ENCODE measurements at regions not wholly inside any gene's neighbourhood (a gene's known extent, or its start where the extent isn't known, plus 50 kb on each side); places are given as distances from the start of the nearest gene placed in this dataset.
A peak's percentile ranks its signal among the peaks of the same experiment; 100 is the strongest.

- TF ChIP-seq CTCF (IDR thresholded peaks at IDR 0.05; ENCODE audit: low read depth, low read length), result no peak
- no peak for DNase-seq (ENCODE audit: low read depth in 2 of 2)
- no peak overlapping the region for H3K4me3 ChIP-seq (replicated peaks in 1 of 2; ENCODE audit: low read depth in 2 of 2, low read length in 2 of 2)
Measured at GRCh38 chr4:112053825-112054350, 91.4 kb upstream of the FAM241A start.

- DNase-seq (ENCODE audit: low read depth in 2 of 2), result no peak
- TF ChIP-seq CTCF (IDR thresholded peaks at IDR 0.05; ENCODE audit: low read depth, low read length), result no peak
- no peak overlapping the region for H3K4me3 ChIP-seq (replicated peaks in 1 of 2; ENCODE audit: low read depth in 2 of 2, low read length in 2 of 2)
Measured at GRCh38 chr4:112055100-112055499, 90.2 kb upstream of the FAM241A start.

- no peak for TF ChIP-seq CTCF (IDR thresholded peaks at IDR 0.05; ENCODE audit: low read depth, low read length)
- no peak for DNase-seq (ENCODE audit: low read depth in 2 of 2)
- no peak overlapping the region for H3K4me3 ChIP-seq (replicated peaks in 1 of 2; ENCODE audit: low read depth in 2 of 2, low read length in 2 of 2)
Measured at GRCh38 chr4:112057470-112057869, 87.8 kb upstream of the FAM241A start.

GRCh38 chr4:112058433-112058832 lies 86.8 kb upstream of the FAM241A start:
- DNase-seq (ENCODE audit: low read depth in 2 of 2), result peak in 1 of 2 donors; percentile 31
- no peak overlapping the region for H3K4me3 ChIP-seq (replicated peaks in 1 of 2; ENCODE audit: low read depth in 2 of 2, low read length in 2 of 2)
- no peak for TF ChIP-seq CTCF (IDR thresholded peaks at IDR 0.05; ENCODE audit: low read depth, low read length)

GRCh38 chr4:112060212-112060611 lies 85.0 kb upstream of the FAM241A start:
- DNase-seq (ENCODE audit: low read depth in 2 of 2), result peak; percentile 23 to 53
- no peak overlapping the region for H3K4me3 ChIP-seq (replicated peaks in 1 of 2; ENCODE audit: low read depth in 2 of 2, low read length in 2 of 2)
- peak; percentile 53 for TF ChIP-seq CTCF (IDR thresholded peaks at IDR 0.05; ENCODE audit: low read depth, low read length)

- DNase-seq (ENCODE audit: low read depth in 2 of 2), result no peak
- TF ChIP-seq CTCF (IDR thresholded peaks at IDR 0.05; ENCODE audit: low read depth, low read length), result no peak
- no peak overlapping the region for H3K4me3 ChIP-seq (replicated peaks in 1 of 2; ENCODE audit: low read depth in 2 of 2, low read length in 2 of 2)
Measured at GRCh38 chr4:112061207-112061817, 83.9 kb upstream of the FAM241A start.

GRCh38 chr4:112063260-112063659 lies 82.0 kb upstream of the FAM241A start:
- DNase-seq (ENCODE audit: low read depth in 2 of 2), result peak in 1 of 2 donors; percentile 17

More at GRCh38 chr4:112063260-112063659, 82.0 kb upstream of the FAM241A start:
- no peak overlapping the region for H3K4me3 ChIP-seq (replicated peaks in 1 of 2; ENCODE audit: low read depth in 2 of 2, low read length in 2 of 2)
- no peak for TF ChIP-seq CTCF (IDR thresholded peaks at IDR 0.05; ENCODE audit: low read depth, low read length)
